DOHH2 (cell line): ENCODE measurements at regions not wholly inside any gene's neighbourhood (a gene's known extent, or its start where the extent isn't known, plus 50 kb on each side); places are given as distances from the start of the nearest gene placed in this dataset.

Experiments
- CTCF ChIP-seq: fragments of 200-600 bp; sonication (generic); IDR thresholded peaks from one replicate; pipeline ENCODE4 v1.5.1; 2014; ENCODE audit warnings: antibody characterized with exemption, mild to moderate bottlenecking, low read depth, low read length; ENCODE audit not compliant: poor library complexity, severe bottlenecking
- EZH2phosphoT487 ChIP-seq: fragments of 200-600 bp; sonication (generic); IDR thresholded peaks from 2 replicates; pipeline ENCODE4 v1.6.1; 2017; ENCODE audit warnings: borderline replicate concordance, mild to moderate bottlenecking, antibody characterized with exemption, low read length, moderate library complexity, mixed read lengths

- no peak for TF ChIP-seq CTCF
- no peak for TF ChIP-seq EZH2phosphoT487
Measured at GRCh38 chr13:33671560-33671959, 146.4 kb upstream of the RFC3 start.
